ENCODE measurements at regions not wholly inside any gene's neighbourhood (a gene's known extent, or its start where the extent isn't known, plus 50 kb on each side); places are given as distances from the start of the nearest gene placed in this dataset.

GRCh38 chr20:4086771-4087687 is 61.6 kb upstream of the SMOX start:
- TF ChIP-seq CTCF (IDR thresholded peaks at IDR 0.05): no peak
- TF ChIP-seq POLR2A (IDR thresholded peaks at IDR 0.05): no peak
